Cardiac muscle cell (in vitro differentiated cells and primary cell): ENCODE measurements at regions not wholly inside any gene's neighbourhood (a gene's known extent, or its start where the extent isn't known, plus 50 kb on each side); places are given as distances from the start of the nearest gene placed in this dataset.

Experiments used
- DNase-seq, 2 donors: peaks; one replicate each; pipeline versions ENCODE4 v3.0.0 to v3.0.0-alpha.2; 2010 to 2017; ENCODE audit warnings: low read depth in 1 of 2, low spot score in 1 of 2
- H3K27ac ChIP-seq: fragments of 200-600 bp; sonication (generic); 2 replicates; pipeline ENCODE4 v1.5.1; 2016
- H3K27me3 ChIP-seq: fragments of 200-600 bp; sonication (generic); 2 replicates; pipeline ENCODE4 v1.6.0; 2016; ENCODE audit warnings: control low read depth
- H3K36me3 ChIP-seq: fragments of 200-600 bp; sonication (generic); 2 replicates; pipeline ENCODE4 v1.5.1; 2016; ENCODE audit warnings: control low read depth
- H3K4me1 ChIP-seq: fragments of 200-600 bp; sonication (generic); 2 replicates; pipeline ENCODE4 v1.8.1; 2017; ENCODE audit warnings: low read depth, mild to moderate bottlenecking, mixed run types
- H3K4me3 ChIP-seq: fragments of 200-600 bp; sonication (generic); 2 replicates; pipeline ENCODE4 v1.5.1; 2016; ENCODE audit warnings: mild to moderate bottlenecking
- H3K9me3 ChIP-seq: fragments of 200-600 bp; sonication (generic); 2 replicates; pipeline ENCODE4 v1.5.1; 2017; ENCODE audit warnings: low read depth, mild to moderate bottlenecking, control low read depth
- TF ChIP-seq, protein P1 (sequence below): IDR thresholded peaks from 2 replicates; pipeline ENCODE4 v1.5.1; 2012; ENCODE audit warnings: low read depth, mild to moderate bottlenecking, low read length

DNA sequence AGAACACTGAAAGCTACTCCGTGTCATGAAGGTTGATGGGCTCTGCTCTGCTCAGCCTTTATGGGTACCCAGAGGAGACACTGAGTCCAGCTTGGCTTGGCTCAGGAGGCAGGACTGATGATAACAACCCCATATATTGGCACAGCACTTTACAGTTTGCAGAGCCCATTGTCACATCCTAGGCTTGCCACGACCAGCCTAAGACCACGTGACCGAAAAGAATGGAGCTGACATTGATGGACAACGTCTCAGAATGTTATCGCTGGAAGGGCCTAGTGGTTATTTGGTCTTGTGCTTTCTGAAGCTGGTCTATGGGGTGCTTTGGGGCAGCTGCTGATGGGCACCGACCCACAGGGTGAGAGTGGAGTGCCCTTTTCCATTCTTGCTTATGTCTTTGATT, 72.9 kb upstream of the RUNX3 start:
- Histone ChIP-seq H3K27me3 (no peaks in the 10 kb centered on the region), H3K9me3 (no peaks in the 10 kb centered on the region), H3K36me3 (no peaks in the 10 kb centered on the region), H3K27ac (no peak overlapping the region), H3K4me1 (no peaks in the 10 kb centered on the region), H3K4me3 (no peak overlapping the region)
- no peak for DNase-seq
- TF ChIP-seq, protein P1, sequence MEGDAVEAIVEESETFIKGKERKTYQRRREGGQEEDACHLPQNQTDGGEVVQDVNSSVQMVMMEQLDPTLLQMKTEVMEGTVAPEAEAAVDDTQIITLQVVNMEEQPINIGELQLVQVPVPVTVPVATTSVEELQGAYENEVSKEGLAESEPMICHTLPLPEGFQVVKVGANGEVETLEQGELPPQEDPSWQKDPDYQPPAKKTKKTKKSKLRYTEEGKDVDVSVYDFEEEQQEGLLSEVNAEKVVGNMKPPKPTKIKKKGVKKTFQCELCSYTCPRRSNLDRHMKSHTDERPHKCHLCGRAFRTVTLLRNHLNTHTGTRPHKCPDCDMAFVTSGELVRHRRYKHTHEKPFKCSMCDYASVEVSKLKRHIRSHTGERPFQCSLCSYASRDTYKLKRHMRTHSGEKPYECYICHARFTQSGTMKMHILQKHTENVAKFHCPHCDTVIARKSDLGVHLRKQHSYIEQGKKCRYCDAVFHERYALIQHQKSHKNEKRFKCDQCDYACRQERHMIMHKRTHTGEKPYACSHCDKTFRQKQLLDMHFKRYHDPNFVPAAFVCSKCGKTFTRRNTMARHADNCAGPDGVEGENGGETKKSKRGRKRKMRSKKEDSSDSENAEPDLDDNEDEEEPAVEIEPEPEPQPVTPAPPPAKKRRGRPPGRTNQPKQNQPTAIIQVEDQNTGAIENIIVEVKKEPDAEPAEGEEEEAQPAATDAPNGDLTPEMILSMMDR, result no peak

DNA sequence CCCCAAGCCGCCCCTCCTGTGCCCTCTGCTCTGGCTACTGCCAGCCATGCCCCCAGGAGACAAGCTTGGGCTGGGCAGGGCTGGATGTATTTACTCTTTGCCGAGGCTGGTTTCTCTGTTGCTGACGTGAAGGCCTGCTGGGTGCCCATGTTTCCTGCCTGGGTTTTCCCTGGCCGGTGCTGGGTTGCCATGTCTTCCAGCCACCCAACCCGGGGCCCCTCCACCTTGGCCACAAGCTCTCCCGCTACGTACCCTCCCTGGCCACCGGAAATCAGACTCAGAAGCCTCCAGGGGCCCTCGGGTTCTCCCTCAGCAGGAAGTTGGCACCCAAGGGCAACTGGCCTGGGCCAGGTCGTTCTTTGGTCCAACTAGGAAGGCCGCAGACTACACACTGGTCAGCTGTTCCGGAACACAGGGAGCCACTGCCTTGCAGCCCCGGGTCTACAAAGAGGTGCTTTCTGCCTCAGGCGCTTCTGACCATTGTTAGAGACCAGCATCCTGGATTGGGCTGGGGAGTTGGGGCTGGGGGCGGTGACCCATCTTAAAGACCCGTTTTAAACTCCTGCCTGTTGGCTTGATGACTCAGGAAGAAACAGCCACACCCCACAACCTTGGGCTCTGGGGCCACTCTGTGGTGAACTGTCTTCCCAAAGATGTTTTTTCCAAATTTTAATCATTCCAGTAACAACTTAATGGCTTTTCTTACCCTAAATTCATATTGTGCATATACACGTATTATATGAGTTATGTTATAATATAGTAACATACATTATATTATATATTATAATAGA, 71.2 kb upstream of the RUNX3 start:
- no peaks in the 10 kb centered on the region for H3K9me3 ChIP-seq
- H3K27ac ChIP-seq, result no peak overlapping the region
- no peaks in the 10 kb centered on the region for H3K27me3 ChIP-seq
- H3K4me1 ChIP-seq, result no peaks in the 10 kb centered on the region
- H3K36me3 ChIP-seq, result no peaks in the 10 kb centered on the region
- TF ChIP-seq, protein P1, result no peak
- H3K4me3 ChIP-seq, result no peak overlapping the region
- no peak for DNase-seq

DNA sequence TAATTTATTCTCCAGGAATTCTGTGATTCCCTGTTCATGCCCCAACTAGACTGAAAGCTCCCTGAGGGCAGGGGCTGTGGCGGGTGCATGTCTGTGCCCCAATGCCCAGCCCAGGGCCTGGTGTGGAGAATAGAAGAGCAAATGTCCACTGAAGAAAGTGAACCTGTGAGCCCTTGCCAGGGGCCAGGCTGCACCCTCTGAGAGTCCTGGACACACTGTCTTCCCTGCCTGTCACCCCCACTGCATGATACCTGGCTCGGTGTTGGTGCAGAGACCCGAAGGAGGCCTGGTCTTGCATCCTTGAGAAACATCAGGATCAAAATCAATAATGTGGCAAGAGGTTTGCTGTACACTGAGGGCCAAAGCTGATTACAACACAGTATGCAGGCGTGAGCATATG, 69.8 kb upstream of the RUNX3 start:
- TF ChIP-seq, protein P1, result no peak
- no peak for DNase-seq
- Histone ChIP-seq H3K9me3 (no peaks in the 10 kb centered on the region), H3K4me1 (no peaks in the 10 kb centered on the region), H3K36me3 (no peaks in the 10 kb centered on the region), H3K27ac (no peak overlapping the region), H3K4me3 (no peak overlapping the region), H3K27me3 (no peaks in the 10 kb centered on the region)

DNA sequence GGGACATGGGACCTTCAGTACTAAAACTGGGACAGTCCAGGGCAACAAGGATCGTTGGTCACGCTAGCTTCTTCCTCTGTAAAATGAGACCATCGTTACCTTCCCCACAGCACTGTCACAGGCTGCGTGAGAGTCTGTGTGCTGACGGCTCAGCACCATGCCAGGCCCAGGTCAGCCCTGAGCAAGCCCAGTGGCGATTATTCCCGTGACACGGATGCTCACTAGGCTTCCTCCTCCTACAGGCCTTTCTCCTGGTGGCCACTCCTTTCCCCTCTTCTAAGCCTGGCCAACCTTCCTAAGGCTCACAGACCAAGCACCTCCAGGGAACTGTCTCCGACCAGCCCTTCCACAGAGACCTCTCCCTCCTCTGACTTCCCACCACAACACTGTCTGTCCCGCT, 69.3 kb upstream of the RUNX3 start:
- no peak for DNase-seq
- H3K27me3 ChIP-seq, result no peaks in the 10 kb centered on the region
- TF ChIP-seq, protein P1, result no peak
- no peaks in the 10 kb centered on the region for H3K4me1 ChIP-seq
- H3K27ac ChIP-seq, result no peak overlapping the region
- no peak overlapping the region for H3K4me3 ChIP-seq
- no peaks in the 10 kb centered on the region for H3K36me3 ChIP-seq
- no peaks in the 10 kb centered on the region for H3K9me3 ChIP-seq

DNA sequence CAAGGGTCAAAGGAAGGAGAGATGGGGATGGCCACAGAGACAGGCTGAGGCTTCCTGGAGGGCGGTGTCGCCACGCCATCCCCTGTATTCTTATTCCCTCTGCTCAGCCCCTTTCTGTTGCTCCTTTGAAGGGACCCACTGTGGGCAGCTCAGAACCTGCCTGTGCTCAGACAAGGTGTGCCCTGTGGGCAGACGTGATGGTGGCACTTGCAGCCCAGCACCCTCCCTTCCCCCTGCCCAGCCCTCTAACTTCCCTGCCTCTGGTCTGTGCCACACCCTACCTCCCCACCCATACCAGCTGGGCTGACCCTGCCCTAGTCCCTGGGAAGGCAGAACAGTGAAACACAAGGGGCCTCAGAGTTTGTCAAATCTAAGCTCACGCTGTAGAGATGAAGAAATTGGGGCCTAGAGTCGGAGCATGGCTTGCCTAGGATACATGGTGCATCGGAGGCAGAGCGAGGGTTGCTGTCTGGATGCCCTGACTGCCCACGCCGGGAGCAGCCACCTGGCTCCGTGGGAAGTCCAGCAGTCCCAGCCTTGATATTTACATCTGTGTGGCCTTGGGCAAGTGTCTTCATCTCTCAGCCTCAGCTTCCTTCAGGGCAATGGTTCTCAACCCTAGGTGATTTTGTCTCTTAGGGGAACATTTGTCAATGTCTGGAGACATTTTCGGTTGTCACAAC, 68.6 kb upstream of the RUNX3 start:
- Histone ChIP-seq H3K27ac (no peak overlapping the region), H3K36me3 (no peaks in the 10 kb centered on the region), H3K4me1 (no peaks in the 10 kb centered on the region), H3K4me3 (no peak overlapping the region), H3K9me3 (no peaks in the 10 kb centered on the region), H3K27me3 (no peaks in the 10 kb centered on the region)
- TF ChIP-seq, protein P1, result no peak
- no peak for DNase-seq
